ENCODE measurements at regions not wholly inside any gene's neighbourhood (a gene's known extent, or its start where the extent isn't known, plus 50 kb on each side); places are given as distances from the start of the nearest gene placed in this dataset.

DNA sequence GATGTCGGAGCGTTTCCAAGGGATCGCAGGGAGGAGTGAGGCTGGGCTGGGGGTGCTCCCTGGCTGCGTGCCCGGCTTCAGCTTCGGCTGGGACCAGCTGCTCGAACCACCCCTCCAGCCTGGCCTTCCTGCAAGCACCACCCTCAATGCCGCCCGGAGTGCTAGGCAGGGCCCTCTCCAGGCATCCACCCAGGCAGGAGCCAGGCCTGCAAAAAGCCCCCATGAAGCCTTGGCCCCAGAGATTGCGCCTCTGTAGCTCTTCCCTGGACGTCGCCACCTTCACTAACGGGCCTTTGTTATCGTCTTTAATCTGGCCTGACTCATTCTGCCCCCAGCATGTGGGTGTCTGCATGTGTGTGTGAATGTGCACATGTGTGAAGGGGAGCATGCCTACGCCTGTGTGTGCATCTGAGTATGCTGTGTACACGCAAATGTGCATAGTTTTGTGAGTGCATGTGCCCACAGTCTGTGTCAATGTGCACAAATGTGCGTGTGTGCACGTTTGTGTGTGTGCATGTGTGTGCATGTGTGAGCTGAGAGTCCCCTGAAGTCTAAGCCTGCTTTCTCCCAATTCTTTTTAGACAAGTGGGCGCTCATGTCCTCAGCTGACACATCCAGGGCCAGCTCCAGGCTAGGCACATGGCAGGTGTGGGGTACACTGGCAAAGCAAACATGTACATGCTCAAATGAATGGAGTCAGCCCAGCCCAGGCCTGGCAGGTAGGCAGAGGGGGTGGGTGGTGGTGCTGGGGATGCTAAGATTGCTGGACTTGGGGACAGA, 195.4 kb upstream of the C14orf180 start:
- TF ChIP-seq POLR2A (IDR thresholded peaks at IDR 0.05): no peak
- TF ChIP-seq, protein P1, sequence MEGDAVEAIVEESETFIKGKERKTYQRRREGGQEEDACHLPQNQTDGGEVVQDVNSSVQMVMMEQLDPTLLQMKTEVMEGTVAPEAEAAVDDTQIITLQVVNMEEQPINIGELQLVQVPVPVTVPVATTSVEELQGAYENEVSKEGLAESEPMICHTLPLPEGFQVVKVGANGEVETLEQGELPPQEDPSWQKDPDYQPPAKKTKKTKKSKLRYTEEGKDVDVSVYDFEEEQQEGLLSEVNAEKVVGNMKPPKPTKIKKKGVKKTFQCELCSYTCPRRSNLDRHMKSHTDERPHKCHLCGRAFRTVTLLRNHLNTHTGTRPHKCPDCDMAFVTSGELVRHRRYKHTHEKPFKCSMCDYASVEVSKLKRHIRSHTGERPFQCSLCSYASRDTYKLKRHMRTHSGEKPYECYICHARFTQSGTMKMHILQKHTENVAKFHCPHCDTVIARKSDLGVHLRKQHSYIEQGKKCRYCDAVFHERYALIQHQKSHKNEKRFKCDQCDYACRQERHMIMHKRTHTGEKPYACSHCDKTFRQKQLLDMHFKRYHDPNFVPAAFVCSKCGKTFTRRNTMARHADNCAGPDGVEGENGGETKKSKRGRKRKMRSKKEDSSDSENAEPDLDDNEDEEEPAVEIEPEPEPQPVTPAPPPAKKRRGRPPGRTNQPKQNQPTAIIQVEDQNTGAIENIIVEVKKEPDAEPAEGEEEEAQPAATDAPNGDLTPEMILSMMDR (IDR thresholded peaks at IDR 0.05): no peak

Data from breast epithelium (tissue), 3 donors.